ENCODE measurements at regions not wholly inside any gene's neighbourhood (a gene's known extent, or its start where the extent isn't known, plus 50 kb on each side); places are given as distances from the start of the nearest gene placed in this dataset.
"Not testable (repeated sequence)": the region's sequence is repeated elsewhere in the genome, so short reads cannot be mapped to it uniquely, and the experiment has no call there.

DNA sequence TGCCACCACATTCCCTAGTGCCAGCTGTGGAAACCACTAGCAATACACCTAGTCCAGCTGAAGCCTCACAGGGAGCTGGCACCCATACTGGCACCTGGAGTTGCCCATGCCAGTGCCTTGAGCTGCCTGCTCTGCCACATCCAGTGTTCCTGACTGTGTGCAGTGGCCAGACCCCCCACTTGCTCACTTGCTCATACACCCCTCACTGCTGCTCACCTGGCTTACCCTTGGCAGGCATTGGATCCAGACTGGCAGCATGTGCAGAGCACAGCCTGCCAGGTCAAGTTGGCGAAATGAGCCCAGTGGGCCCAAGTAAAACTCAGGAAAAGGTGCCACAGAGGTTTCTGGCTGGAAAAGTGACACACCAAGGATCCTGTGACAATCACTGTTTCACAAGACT, 1618.6 kb upstream of the PRMT6 start:
- in situ Hi-C loops (cut with MboI; ENCODE audit: low sequenced_read_pairs), result no loop called here
- H3K4me1 ChIP-seq, result no peaks in the 10 kb centered on the region
- H3K36me3 ChIP-seq (replicated peaks), result no peaks in the 10 kb centered on the region
- no peaks in the 10 kb centered on the region for H3K9me3 ChIP-seq
- H3K27me3 ChIP-seq (ENCODE audit: low read depth), result no peaks in the 10 kb centered on the region
- no peak for DNase-seq (ENCODE audit: low spot score in 2 of 2)
- no peak overlapping the region for H3K4me3 ChIP-seq

DNA sequence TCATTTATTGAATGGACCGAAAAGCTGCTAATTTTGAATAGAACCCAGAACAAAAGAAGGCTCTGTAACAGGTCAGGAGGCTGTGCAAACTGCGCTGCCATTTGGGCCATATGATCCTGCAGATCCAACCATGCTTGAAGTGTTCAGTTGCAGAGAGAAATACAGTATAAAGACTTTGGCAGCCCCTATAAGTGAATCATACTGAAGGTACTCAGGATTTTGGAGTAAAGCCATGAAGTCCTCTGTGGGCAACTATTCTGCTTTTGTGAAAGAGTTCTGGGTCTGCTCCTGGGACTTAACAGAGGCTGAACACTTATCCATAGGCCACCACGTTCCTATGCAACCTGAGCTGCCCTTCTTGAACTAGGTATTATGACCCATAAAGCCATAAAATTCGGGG, 1613.6 kb upstream of the PRMT6 start:
- in situ Hi-C loops (cut with MboI; ENCODE audit: low sequenced_read_pairs), result no loop called here
- no peak overlapping the region for H3K4me3 ChIP-seq

DNA sequence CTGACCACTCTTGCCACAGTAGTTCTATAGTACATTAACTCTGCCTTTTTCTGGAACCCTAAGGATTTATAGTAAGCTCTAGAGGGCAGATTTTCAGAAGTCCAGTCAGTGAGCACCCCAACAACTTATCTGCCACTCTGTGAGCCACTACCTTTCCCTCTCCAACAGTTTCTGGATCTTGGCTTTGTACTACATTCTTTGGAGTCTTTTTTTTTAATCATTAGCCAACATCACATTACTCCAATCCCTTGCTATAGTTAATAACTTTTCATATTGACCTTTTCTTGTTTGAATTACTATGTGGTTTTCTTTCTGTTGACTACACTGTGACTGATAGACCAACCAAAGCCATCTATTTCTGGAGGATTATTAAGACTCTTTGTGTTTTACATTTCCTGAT, 1596.7 kb upstream of the PRMT6 start:
- H3K36me3 ChIP-seq (replicated peaks), result no peaks in the 10 kb centered on the region
- in situ Hi-C loops (cut with MboI; ENCODE audit: low sequenced_read_pairs), result no loop called here
- H3K4me1 ChIP-seq, result no peaks in the 10 kb centered on the region
- H3K9me3 ChIP-seq, result no peaks in the 10 kb centered on the region
- no peaks in the 10 kb centered on the region for H3K27me3 ChIP-seq (ENCODE audit: low read depth)
- no peak for DNase-seq (ENCODE audit: low spot score in 2 of 2)
- no peak overlapping the region for H3K4me3 ChIP-seq

More for the DNA sequence above, 1613.6 kb upstream of the PRMT6 start:
- H3K9me3 ChIP-seq, result no peaks in the 10 kb centered on the region
- DNase-seq (ENCODE audit: low spot score in 2 of 2), result no peak
- no peaks in the 10 kb centered on the region for H3K4me1 ChIP-seq
- H3K36me3 ChIP-seq (replicated peaks), result no peaks in the 10 kb centered on the region
- H3K27me3 ChIP-seq (ENCODE audit: low read depth), result no peaks in the 10 kb centered on the region

DNA sequence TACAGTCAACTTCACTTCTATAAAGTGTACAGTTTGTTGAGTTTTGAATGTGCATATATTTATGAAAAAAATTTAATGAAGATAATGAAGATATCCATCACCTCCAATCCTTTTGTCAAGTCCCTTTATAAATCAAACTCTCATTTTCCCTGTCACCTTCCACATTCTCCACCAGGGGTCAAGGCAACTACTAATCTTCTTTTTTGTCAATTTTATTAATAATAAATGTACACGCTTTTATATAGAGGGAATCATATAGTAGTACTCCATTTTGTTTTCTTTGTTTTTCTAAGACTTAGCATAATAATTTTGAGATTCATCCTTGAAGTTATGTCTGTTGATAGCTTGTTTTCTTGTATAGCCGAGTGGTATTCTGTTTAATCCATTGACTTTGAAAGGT, 1594.2 kb upstream of the PRMT6 start:
- in situ Hi-C loops (cut with MboI; ENCODE audit: low sequenced_read_pairs), result no loop called here
- H3K4me3 ChIP-seq, result no peak overlapping the region

DNA sequence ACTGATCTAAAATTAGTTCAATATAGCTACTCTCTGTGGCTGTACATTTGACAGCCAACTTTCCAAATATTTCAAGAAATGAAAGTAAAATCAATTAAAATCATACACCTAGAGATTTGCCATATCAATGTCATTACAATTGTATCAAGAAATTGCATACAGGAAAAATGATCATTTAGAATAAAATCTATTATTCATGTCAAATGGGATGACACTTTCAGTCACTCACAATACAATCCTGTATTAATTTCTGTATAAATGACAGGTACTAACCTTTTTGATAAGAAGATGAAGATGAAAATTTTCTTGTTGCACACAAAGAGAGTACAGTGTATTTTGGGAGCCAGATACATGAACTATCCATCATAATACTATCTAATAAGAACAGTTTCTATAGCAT, 1588.9 kb upstream of the PRMT6 start:
- DNase-seq (ENCODE audit: low spot score in 2 of 2), result no peak
- Histone ChIP-seq H3K9me3 (no peaks in the 10 kb centered on the region), H3K27me3 (ENCODE audit: low read depth) (no peaks in the 10 kb centered on the region; the same call in 1 of the 2 replicates), H3K36me3 (replicated peaks) (no peaks in the 10 kb centered on the region), H3K4me1 (no peaks in the 10 kb centered on the region), H3K4me3 (no peak overlapping the region)
- in situ Hi-C loops (cut with MboI; ENCODE audit: low sequenced_read_pairs), result no loop called here

More for the DNA sequence above, 1594.2 kb upstream of the PRMT6 start:
- no peaks in the 10 kb centered on the region for H3K36me3 ChIP-seq (replicated peaks)
- H3K27me3 ChIP-seq (ENCODE audit: low read depth), result no peaks in the 10 kb centered on the region
- no peaks in the 10 kb centered on the region for H3K4me1 ChIP-seq
- no peak for DNase-seq (ENCODE audit: low spot score in 2 of 2)
- H3K9me3 ChIP-seq, result no peaks in the 10 kb centered on the region

DNA sequence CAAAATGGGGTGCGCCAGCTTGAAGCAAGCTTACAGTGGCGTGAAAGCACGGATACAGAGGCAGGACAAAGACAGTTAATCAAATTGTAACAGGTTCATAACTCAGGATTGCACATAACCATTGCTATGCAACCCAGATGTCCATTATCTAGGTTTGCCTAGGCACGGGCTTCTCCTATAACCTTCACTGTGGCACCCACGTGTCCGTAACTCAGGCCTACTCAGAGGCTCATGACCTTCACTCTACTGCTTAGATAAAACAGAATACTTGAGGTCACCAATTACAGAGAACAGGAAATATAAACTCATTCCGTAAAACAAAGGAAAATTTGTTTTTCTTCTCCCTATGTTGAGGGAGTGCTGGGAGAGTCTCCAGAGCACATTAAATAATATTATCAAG, 1585.9 kb upstream of the PRMT6 start:
- H3K27me3 ChIP-seq (ENCODE audit: low read depth); DNase-seq (ENCODE audit: low spot score in 2 of 2); H3K4me3 ChIP-seq; in situ Hi-C loops (cut with MboI; ENCODE audit: low sequenced_read_pairs); H3K9me3 ChIP-seq; H3K4me1 ChIP-seq; H3K36me3 ChIP-seq (replicated peaks): not testable (repeated sequence)

DNA sequence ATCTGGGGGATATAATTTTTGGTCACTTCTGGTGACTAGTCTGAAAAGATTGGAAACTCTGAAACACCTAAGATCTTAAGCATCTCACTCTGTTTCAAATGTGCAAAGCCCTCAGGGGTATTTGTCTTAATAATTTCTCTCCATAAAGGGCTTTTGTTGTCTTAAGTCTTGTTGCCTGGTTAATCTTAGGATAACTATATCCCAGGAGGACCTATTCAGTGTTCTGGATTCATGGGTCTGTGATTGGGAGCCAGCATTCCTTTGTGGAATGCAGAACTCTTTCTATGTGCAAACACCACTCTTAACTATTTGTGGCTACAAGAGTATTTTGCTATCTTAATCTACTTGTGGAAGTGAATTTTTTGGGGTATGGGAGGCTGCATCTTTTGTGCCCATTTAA, 1573.0 kb upstream of the PRMT6 start:
- Histone ChIP-seq H3K4me3 (no peak overlapping the region), H3K4me1 (no peaks in the 10 kb centered on the region), H3K36me3 (replicated peaks) (no peaks in the 10 kb centered on the region), H3K27me3 (ENCODE audit: low read depth) (no peaks in the 10 kb centered on the region), H3K9me3 (no peaks in the 10 kb centered on the region; the same call in none of the 2 replicates)
- DNase-seq (ENCODE audit: low spot score in 2 of 2), result no peak
- in situ Hi-C loops (cut with MboI; ENCODE audit: low sequenced_read_pairs), result no loop called here

DNA sequence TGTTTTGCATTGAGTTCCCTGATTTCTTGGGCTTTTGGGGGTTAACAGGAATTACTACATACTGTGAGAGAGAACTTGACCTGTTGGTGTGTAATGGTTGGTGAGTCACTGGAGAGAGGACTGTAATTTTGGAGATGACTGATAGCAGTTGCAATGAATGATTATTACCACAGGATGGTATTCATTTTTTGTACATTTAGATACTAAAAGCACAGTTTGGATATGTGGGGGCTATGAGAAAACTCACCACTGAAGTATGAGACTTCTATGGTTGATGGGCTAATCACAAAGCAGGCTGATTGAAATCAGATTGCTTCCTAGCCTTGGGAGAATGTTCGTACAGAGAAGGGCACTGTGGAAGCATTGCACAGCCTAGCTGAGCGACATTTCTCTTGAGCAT, 1571.3 kb upstream of the PRMT6 start:
- Histone ChIP-seq H3K9me3 (no peaks in the 10 kb centered on the region; the same call in none of the 2 replicates), H3K27me3 (ENCODE audit: low read depth) (no peaks in the 10 kb centered on the region), H3K4me1 (no peaks in the 10 kb centered on the region), H3K36me3 (replicated peaks) (no peaks in the 10 kb centered on the region), H3K4me3 (no peak overlapping the region)
- in situ Hi-C loops (cut with MboI; ENCODE audit: low sequenced_read_pairs), result no loop called here
- no peak for DNase-seq (ENCODE audit: low spot score in 2 of 2)

DNA sequence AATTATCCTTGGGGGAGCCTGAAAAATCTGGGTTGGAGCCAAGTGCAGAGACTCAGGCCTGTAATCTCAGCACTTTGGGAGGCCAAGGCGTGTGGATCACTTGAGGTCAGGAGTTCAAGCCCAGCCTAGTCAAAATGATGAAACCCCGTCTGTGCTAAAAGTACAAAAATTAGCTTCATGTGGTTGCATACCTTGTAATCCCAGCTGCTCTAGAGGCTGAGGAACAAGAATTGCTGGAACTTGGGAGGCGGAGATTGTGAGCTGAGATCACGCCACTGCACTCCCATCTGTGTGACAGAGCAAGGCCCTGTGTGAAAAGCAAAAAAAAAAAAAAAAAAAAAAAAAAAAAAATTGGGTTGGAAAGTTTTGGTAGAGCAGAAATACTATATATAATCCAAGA, 1563.6 kb upstream of the PRMT6 start:
- Histone ChIP-seq H3K27me3 (ENCODE audit: low read depth) (no peaks in the 10 kb centered on the region), H3K4me3 (no peak overlapping the region), H3K36me3 (replicated peaks) (no peaks in the 10 kb centered on the region), H3K4me1 (no peaks in the 10 kb centered on the region), H3K9me3 (no peaks in the 10 kb centered on the region; the same call in 1 of the 2 replicates)
- no peak for DNase-seq (ENCODE audit: low spot score in 2 of 2)
- in situ Hi-C loops (cut with MboI; ENCODE audit: low sequenced_read_pairs), result no loop called here

DNA sequence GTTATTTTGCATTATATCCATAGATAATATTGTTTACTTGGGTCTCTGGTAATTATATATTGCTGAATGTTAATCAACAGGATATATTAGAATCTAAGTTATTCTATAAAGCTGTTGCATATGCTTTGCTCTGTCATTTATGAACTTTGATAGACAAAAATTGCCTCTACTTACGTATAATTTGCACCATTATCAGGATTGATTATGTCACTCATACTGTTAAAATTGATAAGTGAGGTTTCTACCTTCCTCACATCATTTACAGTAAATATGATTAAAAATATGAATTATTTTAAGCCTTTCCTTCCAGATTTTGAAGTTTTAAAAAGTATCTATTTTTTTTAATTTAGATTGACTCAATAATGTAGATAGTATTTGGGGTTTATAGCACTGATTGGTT, 1540.4 kb upstream of the PRMT6 start:
- H3K4me3 ChIP-seq, result no peak overlapping the region
- H3K9me3 ChIP-seq, result no peaks in the 10 kb centered on the region
- DNase-seq (ENCODE audit: low spot score in 2 of 2), result no peak
- H3K27me3 ChIP-seq (ENCODE audit: low read depth), result no peaks in the 10 kb centered on the region
- in situ Hi-C loops (cut with MboI; ENCODE audit: low sequenced_read_pairs), result no loop called here
- no peaks in the 10 kb centered on the region for H3K4me1 ChIP-seq
- no peaks in the 10 kb centered on the region for H3K36me3 ChIP-seq (replicated peaks)

DNA sequence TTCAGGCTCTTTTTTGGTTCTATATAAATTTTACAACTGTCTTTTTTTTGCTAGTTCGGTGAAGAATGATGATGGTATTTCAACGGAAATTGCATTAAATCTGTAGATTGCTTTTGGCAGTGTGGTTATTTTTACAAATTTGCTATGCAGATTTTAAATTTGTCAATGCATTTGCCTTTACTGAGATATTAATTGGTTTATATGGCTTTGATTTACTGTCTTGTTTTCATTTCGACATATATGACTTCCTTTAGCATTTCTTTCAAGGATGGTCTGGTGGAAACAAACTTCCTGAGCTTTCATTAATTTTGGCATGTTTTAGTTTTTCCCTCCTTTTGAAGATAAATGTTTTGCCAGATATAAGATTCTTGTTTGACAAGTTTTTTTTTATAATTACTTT, 1522.5 kb upstream of the PRMT6 start:
- Histone ChIP-seq H3K4me1 (no peaks in the 10 kb centered on the region), H3K27me3 (ENCODE audit: low read depth) (no peaks in the 10 kb centered on the region), H3K9me3 (no peaks in the 10 kb centered on the region), H3K4me3 (no peak overlapping the region), H3K36me3 (replicated peaks) (no peaks in the 10 kb centered on the region)
- no peak for DNase-seq (ENCODE audit: low spot score in 2 of 2)
- in situ Hi-C loops (cut with MboI; ENCODE audit: low sequenced_read_pairs), result no loop called here

DNA sequence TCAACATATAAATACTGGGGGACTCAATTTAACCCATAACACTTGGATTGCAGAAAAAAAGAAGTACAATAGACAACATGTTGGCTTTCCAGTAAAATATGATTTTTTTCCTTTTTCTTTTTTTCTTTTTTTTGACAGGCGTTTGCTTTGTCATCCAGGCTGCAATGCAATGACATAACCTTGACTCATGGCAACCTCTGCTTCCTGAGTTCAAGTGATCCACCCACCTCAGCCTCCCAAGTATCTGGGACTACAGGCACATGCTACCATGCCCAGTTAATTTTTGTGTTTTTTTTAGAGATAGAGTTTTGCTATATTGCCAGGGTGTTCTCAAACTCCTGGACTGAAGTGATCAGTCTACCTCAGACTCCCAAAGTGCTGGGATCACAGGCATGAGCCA, 1512.0 kb upstream of the PRMT6 start:
- no peaks in the 10 kb centered on the region for H3K4me1 ChIP-seq
- no peaks in the 10 kb centered on the region for H3K36me3 ChIP-seq (replicated peaks)
- H3K27me3 ChIP-seq (ENCODE audit: low read depth), result no peaks in the 10 kb centered on the region
- in situ Hi-C loops (cut with MboI; ENCODE audit: low sequenced_read_pairs), result no loop called here
- H3K4me3 ChIP-seq, result no peak overlapping the region
- DNase-seq (ENCODE audit: low spot score in 2 of 2), result no peak
- no peaks in the 10 kb centered on the region for H3K9me3 ChIP-seq

DNA sequence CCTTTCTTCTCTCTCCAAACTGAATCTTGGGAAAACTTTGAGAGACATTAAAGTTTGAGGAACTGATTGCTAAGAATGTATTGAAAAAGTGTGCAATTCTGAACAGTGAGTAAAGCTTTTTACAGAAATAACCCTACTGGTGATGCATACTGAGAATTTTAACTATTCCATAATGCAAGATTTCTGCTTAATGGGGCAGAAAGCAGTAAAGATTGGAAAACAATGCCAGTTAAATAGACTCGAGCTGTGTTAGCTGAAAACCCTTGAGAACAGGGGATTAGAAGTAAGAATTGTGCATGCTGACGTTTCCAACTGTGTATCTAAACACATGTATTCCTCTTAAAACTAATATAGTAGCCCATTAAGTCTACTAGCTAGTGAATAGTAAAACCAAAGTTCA, 1500.2 kb upstream of the PRMT6 start:
- DNase-seq (ENCODE audit: low spot score in 2 of 2), result no peak
- Histone ChIP-seq H3K27me3 (ENCODE audit: low read depth) (no peaks in the 10 kb centered on the region), H3K4me3 (no peak overlapping the region), H3K9me3 (no peaks in the 10 kb centered on the region), H3K4me1 (no peaks in the 10 kb centered on the region), H3K36me3 (replicated peaks) (no peaks in the 10 kb centered on the region)
- in situ Hi-C loops (cut with MboI; ENCODE audit: low sequenced_read_pairs), result no loop called here

DNA sequence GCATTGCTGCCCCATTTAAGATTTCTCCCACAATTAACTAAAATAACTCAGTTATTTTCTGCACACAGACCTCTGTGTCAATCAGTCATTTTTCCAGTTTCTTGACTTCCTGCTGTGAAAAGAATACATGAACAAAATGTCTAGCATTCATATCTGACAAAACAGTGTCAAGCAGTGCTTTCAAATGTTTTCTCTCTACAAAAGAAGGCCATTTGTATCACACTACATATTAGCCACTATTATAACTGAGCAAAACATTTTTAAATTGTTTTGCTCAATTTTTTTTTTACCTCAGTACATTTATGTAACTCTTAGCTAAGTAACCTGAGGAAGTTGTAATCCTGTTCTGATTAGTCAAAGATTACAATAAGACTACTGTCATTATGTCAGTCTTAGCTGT, 1498.5 kb upstream of the PRMT6 start:
- no peaks in the 10 kb centered on the region for H3K36me3 ChIP-seq (replicated peaks)
- no peaks in the 10 kb centered on the region for H3K27me3 ChIP-seq (ENCODE audit: low read depth)
- DNase-seq (ENCODE audit: low spot score in 2 of 2), result no peak
- no peak overlapping the region for H3K4me3 ChIP-seq
- in situ Hi-C loops (cut with MboI; ENCODE audit: low sequenced_read_pairs), result no loop called here
- no peaks in the 10 kb centered on the region for H3K4me1 ChIP-seq
- H3K9me3 ChIP-seq, result no peaks in the 10 kb centered on the region

DNA sequence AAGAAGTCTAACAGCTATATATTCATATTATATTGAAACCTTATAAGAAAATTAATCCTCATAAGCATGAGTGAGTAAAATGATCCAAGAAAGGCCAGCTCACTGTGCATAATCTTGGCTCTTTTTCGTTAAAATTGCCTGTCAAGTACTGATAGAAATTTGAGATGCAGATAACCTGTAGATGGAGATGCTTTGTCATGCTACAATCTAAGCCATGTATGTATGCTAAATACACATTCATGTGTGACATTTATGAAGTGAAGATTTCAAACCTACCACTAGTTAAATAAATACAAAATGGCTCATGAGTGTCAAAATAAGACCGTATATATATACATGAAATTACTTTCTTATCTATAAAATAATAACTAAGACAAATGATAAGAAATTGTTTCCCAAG, 1491.5 kb upstream of the PRMT6 start:
- H3K27me3 ChIP-seq (ENCODE audit: low read depth), result no peaks in the 10 kb centered on the region
- no peak overlapping the region for H3K4me3 ChIP-seq
- H3K9me3 ChIP-seq, result 0 out of 2 replicates have a peak, but pooled peaks cover 2% of the 10 kb centered on the region
- no peaks in the 10 kb centered on the region for H3K4me1 ChIP-seq
- no peaks in the 10 kb centered on the region for H3K36me3 ChIP-seq (replicated peaks)
- in situ Hi-C loops (cut with MboI; ENCODE audit: low sequenced_read_pairs), result no loop called here
- no peak for DNase-seq (ENCODE audit: low spot score in 2 of 2)

Measured in HAP-1 (cell line).